ENCODE measurements at regions not wholly inside any gene's neighbourhood (a gene's known extent, or its start where the extent isn't known, plus 50 kb on each side); places are given as distances from the start of the nearest gene placed in this dataset.

DNA sequence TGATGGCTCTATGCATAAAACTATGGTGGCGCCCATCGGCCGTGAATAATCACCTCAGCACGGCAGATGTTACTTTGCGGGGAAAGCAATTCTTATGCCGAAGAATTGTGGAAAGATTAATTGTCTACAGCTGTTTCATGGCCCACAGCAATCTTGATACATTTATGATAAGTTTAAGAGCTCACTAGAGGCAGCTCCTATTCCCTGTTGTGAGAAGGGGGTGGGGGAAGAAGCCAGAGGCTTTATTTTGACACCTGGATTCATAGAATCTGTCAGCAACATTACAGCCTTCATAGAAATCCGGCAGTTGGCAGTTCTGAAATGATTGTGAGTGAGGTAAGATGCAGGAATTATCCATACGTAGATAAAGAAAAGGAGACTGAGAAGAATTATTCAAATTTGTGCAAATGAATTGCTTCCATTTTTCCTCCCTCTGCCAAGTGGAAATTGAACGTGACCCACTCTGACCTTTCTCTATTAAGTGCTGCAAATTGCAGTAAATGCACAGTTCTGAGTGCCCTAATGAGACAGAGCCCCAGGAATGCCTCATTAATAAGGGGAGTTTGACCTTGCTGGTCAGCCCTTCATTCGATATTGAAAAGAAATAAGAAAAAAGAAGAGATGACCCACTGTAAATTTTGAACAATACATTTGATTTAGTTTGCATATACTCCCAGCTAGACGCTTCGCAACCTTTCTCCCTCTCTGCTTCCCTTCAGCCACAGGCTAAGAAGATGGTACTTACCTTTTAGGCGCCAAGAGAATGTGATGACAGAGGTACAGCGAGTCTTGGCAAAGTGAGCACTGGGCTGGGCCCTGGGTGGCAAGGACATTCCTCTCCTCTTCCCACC is 188.8 kb downstream of the GPAT3 start:
- no peak overlapping the region for H3K4me3 ChIP-seq (ENCODE audit: low read depth, low read length)
- no peak for DNase-seq (ENCODE audit: low read depth, low spot score)
- in situ Hi-C loops (cut with HindIII; ENCODE audit: low sequenced_read_pairs): no loop called here
- TF ChIP-seq, protein P1, sequence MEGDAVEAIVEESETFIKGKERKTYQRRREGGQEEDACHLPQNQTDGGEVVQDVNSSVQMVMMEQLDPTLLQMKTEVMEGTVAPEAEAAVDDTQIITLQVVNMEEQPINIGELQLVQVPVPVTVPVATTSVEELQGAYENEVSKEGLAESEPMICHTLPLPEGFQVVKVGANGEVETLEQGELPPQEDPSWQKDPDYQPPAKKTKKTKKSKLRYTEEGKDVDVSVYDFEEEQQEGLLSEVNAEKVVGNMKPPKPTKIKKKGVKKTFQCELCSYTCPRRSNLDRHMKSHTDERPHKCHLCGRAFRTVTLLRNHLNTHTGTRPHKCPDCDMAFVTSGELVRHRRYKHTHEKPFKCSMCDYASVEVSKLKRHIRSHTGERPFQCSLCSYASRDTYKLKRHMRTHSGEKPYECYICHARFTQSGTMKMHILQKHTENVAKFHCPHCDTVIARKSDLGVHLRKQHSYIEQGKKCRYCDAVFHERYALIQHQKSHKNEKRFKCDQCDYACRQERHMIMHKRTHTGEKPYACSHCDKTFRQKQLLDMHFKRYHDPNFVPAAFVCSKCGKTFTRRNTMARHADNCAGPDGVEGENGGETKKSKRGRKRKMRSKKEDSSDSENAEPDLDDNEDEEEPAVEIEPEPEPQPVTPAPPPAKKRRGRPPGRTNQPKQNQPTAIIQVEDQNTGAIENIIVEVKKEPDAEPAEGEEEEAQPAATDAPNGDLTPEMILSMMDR (IDR thresholded peaks at IDR 0.05; ENCODE audit: low read depth, low read length): no peak

DNA sequence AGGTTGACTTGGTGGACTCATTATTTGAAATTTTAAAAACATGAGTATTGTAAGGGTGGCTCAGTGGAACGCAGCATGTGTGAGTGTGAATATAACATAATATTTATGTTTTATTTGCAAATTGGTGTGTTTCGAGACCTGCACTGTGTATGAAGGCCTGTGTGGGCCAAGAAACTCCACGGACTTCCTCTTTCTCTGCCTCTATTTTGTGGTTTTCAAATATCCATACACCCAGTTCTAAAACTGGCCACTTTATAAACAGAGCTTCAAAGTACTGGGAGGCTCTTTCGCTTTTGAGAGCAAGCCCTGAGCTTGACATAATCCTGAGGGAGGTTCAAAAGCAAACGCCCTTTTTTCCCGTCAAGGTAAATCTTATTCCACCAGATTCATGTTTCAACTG is 187.7 kb downstream of the GPAT3 start:
- in situ Hi-C loops (cut with HindIII; ENCODE audit: low sequenced_read_pairs): no loop called here
- no peak overlapping the region for H3K4me3 ChIP-seq (ENCODE audit: low read depth, low read length)
- DNase-seq (ENCODE audit: low read depth, low spot score): no peak
- TF ChIP-seq, protein P1 (IDR thresholded peaks at IDR 0.05; ENCODE audit: low read depth, low read length): no peak

DNA sequence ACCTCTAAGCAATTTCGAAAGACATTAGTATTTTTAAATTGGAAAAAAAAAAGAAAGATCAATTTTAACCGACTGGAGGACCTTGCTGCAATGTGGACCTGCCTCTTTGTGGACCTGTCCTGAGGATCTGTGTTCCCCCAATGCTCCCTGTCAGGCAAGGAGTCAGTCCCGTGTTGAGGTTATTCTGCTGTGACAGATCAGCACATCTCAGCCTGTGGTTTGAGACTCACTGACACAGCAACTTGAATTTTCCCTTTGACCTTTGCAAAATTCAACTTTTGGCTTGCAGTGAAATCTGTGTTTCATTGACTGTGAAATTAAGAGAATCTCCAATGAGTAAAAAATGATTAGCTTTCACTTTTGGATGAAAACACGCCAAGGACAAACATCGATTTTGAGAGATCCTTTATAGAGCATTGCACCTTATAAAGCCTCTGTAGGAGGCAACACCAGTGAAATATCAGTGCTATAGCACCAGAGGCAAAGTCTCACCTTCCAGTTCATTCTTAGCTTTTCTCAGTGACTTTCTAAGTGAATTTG is 186.9 kb downstream of the GPAT3 start:
- in situ Hi-C loops (cut with HindIII; ENCODE audit: low sequenced_read_pairs): no loop called here
- DNase-seq (ENCODE audit: low read depth, low spot score): no peak
- TF ChIP-seq, protein P1 (IDR thresholded peaks at IDR 0.05; ENCODE audit: low read depth, low read length): no peak
- H3K4me3 ChIP-seq (ENCODE audit: low read depth, low read length): no peak overlapping the region

DNA sequence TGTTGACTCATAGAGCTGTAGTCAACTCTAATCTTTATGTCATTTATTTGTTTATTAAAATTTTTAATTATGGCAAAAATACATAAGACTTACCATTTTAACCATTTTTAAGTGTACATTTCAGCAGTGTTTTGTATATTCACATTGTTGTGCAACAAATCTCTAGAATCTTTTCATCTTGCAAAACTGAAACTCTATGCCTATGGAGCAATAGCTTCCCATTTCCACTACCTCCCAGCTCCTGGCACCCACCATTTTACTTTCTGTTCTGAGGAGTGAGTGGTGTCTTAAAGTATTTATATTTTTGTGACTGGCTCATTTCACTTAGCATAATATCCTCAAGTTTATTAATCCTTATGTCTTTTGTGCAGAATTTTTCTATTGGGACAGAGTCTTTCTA is 181.0 kb downstream of the GPAT3 start:
- no peak overlapping the region for H3K4me3 ChIP-seq (ENCODE audit: low read depth, low read length)
- TF ChIP-seq, protein P1 (IDR thresholded peaks at IDR 0.05; ENCODE audit: low read depth, low read length): no peak
- in situ Hi-C loops (cut with HindIII; ENCODE audit: low sequenced_read_pairs): no loop called here
- no peak for DNase-seq (ENCODE audit: low read depth, low spot score)

DNA sequence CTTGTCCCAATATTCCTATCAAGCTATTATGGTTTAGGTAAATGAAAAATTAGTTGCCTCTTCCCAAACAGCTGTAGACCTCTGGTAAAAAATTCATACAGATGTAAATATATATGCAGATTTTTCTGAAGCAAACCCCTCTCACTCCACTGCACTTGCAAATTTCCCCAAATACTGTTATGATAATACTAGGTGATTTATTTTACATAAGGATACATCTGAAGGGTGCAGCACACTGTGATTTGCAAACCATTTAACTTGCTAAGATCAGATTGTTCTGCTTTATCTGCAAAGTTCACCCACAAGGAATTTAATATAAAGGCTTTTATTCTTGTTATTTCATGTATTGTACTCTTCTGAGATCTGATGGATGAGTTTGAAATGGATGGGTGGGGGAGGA is 177.0 kb downstream of the GPAT3 start:
- no peak for DNase-seq (ENCODE audit: low read depth, low spot score)
- no peak overlapping the region for H3K4me3 ChIP-seq (ENCODE audit: low read depth, low read length)
- in situ Hi-C loops (cut with HindIII; ENCODE audit: low sequenced_read_pairs): no loop called here
- TF ChIP-seq, protein P1 (IDR thresholded peaks at IDR 0.05; ENCODE audit: low read depth, low read length): no peak

DNA sequence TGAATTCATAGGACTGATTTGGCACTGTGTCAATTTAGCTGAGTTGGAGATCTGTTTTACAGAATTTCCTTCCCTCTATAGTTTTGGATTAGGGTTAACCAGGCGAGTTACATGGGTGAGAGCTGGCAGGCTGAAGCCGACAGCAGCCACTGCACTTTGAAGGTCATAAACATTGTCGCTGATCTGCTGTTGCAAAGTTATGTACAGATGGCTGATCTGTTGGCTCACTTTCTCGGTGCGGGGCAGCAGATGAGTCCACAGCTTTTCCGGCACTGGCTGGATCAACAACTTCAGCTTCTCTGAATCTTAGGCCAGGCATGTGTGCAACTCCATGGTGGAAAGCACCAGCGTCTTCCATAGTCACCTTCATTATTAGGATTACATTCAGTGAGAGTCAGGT is 173.7 kb downstream of the GPAT3 start:
- no peak for DNase-seq (ENCODE audit: low read depth, low spot score)
- H3K4me3 ChIP-seq (ENCODE audit: low read depth, low read length): no peak overlapping the region
- in situ Hi-C loops (cut with HindIII; ENCODE audit: low sequenced_read_pairs): no loop called here
- TF ChIP-seq, protein P1 (IDR thresholded peaks at IDR 0.05; ENCODE audit: low read depth, low read length): no peak
